ENCODE measurements at regions not wholly inside any gene's neighbourhood (a gene's known extent, or its start where the extent isn't known, plus 50 kb on each side); places are given as distances from the start of the nearest gene placed in this dataset.

DNA sequence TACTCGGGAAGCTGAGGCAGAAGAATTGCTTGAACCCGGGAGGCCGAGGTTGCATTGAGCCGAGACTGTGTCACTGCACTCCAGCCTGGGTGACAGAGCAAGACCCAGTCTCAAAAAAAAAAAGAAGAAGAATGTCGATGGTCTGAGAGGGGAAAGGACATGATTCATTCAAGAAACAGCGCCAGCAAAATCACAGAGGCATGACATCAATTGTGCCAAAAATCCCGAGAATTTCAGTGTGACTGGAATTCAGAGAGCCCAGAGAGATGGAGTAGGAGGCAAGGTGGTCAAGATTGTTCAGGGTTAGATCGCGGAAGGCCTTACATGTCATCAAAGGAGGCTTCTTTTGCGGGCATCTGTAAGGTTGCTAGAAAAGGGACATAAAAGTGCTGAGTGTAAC, 483.3 kb downstream of the VRK1 start:
- WGBS (ENCODE audit: low lambda C conversion rate) = 23% methylated on average over 10 of the region's 10 CpGs
- BruUV-seq (replicated peaks) = no TSS peak
- Histone ChIP-seq H3K36me3 (replicated peaks in 1 of 2; ENCODE audit: control insufficient read depth in 1 of 2, insufficient read depth in 2 of 2, low read length in 2 of 2) (no peaks in the 10 kb centered on the region), H3K27me3 (ENCODE audit: control insufficient read depth in 1 of 2, insufficient read depth in 2 of 2, low read length in 2 of 2) (no peaks in the 10 kb centered on the region), H3K4me2 (ENCODE audit: low read depth, low read length) (no peak overlapping the region), H3K4me3 (replicated peaks in 1 of 3; ENCODE audit: insufficient read depth in 1 of 3, low read depth in 2 of 3, low read length in 3 of 3) (no peak overlapping the region), H3K9me3 (ENCODE audit: low read length) (no peaks in the 10 kb centered on the region), H3K9ac (ENCODE audit: insufficient read depth, low read depth, low read length) (no peak overlapping the region), H3K79me2 (ENCODE audit: insufficient read depth, low read length) (no peaks in the 10 kb centered on the region), H3K4me1 (ENCODE audit: insufficient read depth, low read length) (no peaks in the 10 kb centered on the region), H2AFZ (ENCODE audit: low read length) (no peak overlapping the region), H3K27ac (ENCODE audit: extremely low read length, insufficient read depth, low read length) (no peak overlapping the region), H4K20me1 (ENCODE audit: insufficient read depth, low read length) (no peaks in the 10 kb centered on the region)
- FAIRE-seq (no peak), ATAC-seq (no peak), DNase-seq (ENCODE audit: low spot score) (no peak)
- ChIA-PET CTCF (ENCODE audit: low intra/inter-chr PET ratio, low total read pairs) (no interaction called here), POLR2A (no interaction called here)
- intact Hi-C loops (cut with micrococcal nuclease; ENCODE audit: unreplicated experiment) = no loop called here
- in situ Hi-C loops (cut with HindIII; ENCODE audit: extremely low pct_ligation_motif_present, low pct_unique_long_range_greater_than_20kb) = no loop called here
- TF ChIP-seq PCBP1 (IDR thresholded peaks at IDR 0.05; ENCODE audit: borderline replicate concordance, low read depth, low read length) (no peak), MED13 (CRISPR knock-in tag; IDR thresholded peaks at IDR 0.05) (no peak), MIER3 (CRISPR knock-in tag; IDR thresholded peaks at IDR 0.05; ENCODE audit: borderline replicate concordance) (no peak), ZNF850 (CRISPR knock-in tag; conservative IDR thresholded peaks at IDR 0.05) (no peak), TCF7 (IDR thresholded peaks at IDR 0.05; ENCODE audit: low read depth) (no peak), IRF2 (CRISPR knock-in tag; IDR thresholded peaks at IDR 0.05) (no peak), ZNF567 (CRISPR knock-in tag; IDR thresholded peaks at IDR 0.05; ENCODE audit: borderline replicate concordance) (no peak), JUNB (CRISPR knock-in tag; IDR thresholded peaks at IDR 0.05; ENCODE audit: borderline replicate concordance) (no peak)
- TF ChIP-seq, protein P1, sequence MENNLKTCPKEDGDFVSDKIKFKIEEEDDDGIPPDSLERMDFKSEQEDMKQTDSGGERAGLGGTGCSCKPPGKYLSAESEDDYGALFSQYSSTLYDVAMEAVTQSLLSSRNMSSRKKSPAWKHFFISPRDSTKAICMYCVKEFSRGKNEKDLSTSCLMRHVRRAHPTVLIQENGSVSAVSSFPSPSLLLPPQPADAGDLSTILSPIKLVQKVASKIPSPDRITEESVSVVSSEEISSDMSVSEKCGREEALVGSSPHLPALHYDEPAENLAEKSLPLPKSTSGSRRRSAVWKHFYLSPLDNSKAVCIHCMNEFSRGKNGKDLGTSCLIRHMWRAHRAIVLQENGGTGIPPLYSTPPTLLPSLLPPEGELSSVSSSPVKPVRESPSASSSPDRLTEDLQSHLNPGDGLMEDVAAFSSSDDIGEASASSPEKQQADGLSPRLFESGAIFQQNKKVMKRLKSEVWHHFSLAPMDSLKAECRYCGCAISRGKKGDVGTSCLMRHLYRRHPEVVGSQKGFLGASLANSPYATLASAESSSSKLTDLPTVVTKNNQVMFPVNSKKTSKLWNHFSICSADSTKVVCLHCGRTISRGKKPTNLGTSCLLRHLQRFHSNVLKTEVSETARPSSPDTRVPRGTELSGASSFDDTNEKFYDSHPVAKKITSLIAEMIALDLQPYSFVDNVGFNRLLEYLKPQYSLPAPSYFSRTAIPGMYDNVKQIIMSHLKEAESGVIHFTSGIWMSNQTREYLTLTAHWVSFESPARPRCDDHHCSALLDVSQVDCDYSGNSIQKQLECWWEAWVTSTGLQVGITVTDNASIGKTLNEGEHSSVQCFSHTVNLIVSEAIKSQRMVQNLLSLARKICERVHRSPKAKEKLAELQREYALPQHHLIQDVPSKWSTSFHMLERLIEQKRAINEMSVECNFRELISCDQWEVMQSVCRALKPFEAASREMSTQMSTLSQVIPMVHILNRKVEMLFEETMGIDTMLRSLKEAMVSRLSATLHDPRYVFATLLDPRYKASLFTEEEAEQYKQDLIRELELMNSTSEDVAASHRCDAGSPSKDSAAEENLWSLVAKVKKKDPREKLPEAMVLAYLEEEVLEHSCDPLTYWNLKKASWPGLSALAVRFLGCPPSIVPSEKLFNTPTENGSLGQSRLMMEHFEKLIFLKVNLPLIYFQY (CRISPR knock-in tag; IDR thresholded peaks at IDR 0.05; ENCODE audit: borderline replicate concordance) = no peak
- TF ChIP-seq, protein P2, sequence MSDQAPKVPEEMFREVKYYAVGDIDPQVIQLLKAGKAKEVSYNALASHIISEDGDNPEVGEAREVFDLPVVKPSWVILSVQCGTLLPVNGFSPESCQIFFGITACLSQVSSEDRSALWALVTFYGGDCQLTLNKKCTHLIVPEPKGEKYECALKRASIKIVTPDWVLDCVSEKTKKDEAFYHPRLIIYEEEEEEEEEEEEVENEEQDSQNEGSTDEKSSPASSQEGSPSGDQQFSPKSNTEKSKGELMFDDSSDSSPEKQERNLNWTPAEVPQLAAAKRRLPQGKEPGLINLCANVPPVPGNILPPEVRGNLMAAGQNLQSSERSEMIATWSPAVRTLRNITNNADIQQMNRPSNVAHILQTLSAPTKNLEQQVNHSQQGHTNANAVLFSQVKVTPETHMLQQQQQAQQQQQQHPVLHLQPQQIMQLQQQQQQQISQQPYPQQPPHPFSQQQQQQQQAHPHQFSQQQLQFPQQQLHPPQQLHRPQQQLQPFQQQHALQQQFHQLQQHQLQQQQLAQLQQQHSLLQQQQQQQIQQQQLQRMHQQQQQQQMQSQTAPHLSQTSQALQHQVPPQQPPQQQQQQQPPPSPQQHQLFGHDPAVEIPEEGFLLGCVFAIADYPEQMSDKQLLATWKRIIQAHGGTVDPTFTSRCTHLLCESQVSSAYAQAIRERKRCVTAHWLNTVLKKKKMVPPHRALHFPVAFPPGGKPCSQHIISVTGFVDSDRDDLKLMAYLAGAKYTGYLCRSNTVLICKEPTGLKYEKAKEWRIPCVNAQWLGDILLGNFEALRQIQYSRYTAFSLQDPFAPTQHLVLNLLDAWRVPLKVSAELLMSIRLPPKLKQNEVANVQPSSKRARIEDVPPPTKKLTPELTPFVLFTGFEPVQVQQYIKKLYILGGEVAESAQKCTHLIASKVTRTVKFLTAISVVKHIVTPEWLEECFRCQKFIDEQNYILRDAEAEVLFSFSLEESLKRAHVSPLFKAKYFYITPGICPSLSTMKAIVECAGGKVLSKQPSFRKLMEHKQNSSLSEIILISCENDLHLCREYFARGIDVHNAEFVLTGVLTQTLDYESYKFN (CRISPR knock-in tag; conservative IDR thresholded peaks at IDR 0.05) = no peak
- TF ChIP-seq, protein P3, sequence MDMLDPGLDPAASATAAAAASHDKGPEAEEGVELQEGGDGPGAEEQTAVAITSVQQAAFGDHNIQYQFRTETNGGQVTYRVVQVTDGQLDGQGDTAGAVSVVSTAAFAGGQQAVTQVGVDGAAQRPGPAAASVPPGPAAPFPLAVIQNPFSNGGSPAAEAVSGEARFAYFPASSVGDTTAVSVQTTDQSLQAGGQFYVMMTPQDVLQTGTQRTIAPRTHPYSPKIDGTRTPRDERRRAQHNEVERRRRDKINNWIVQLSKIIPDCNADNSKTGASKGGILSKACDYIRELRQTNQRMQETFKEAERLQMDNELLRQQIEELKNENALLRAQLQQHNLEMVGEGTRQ (IDR thresholded peaks at IDR 0.05; ENCODE audit: low read depth, low read length) = no peak
- TF ChIP-seq, protein P3 (CRISPR knock-in tag; IDR thresholded peaks at IDR 0.05; ENCODE audit: borderline replicate concordance) = no peak

Data from HepG2 (cell line).